ENCODE measurements at regions not wholly inside any gene's neighbourhood (a gene's known extent, or its start where the extent isn't known, plus 50 kb on each side); places are given as distances from the start of the nearest gene placed in this dataset.

DNA sequence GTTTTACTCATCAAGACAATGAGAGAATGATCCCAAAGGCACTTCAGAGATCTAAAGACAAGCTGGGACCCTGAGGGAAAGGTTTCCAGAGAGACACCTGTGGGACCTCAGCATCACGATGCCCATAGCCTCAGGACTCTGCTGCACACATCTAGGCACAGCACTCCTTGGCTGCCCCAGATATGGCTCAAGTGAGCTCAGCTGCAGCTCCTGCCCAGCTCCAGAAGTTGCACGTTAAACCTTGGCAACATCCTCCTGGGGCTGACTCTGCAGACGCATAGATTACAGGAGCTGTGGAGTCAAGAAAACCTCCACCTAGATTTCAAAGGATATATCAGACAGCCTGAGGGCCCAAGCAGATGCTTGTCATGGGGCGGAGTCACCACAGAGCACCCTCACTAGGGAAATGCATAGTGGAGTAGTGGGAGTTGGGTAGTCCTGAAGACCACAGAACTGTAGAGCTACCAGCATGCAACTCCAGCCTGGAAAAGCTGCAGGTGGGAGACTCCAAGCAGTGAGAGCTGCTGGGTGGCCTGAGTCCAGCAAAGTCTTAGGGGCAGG lies 582.0 kb downstream of the CDH11 start:
- no TSS peak for BruUV-seq (replicated peaks)
- ChIA-PET CTCF (no interaction called here), POLR2A (no interaction called here)
- Histone ChIP-seq H3K27ac (ENCODE audit: low read length) (no peak overlapping the region), H3K36me3 (ENCODE audit: control insufficient read depth, insufficient read depth, low read length) (no peaks in the 10 kb centered on the region), H3K9me3 (ENCODE audit: control insufficient read depth, insufficient read depth, low read depth, low read length) (no peaks in the 10 kb centered on the region), H3K27me3 (ENCODE audit: control insufficient read depth, insufficient read depth, low read length) (no peaks in the 10 kb centered on the region), H3K4me3 (ENCODE audit: low read depth in 2 of 2, low read length in 2 of 2) (no peak overlapping the region), H3K4me1 (ENCODE audit: control insufficient read depth, insufficient read depth, low read length) (no peaks in the 10 kb centered on the region)
- no peak for DNase-seq (ENCODE audit: low read depth, low spot score)
- in situ Hi-C loops (cut with HindIII; ENCODE audit: low pct_unique_long_range_greater_than_20kb, low sequenced_read_pairs) (no loop called here), intact Hi-C loops (cut with micrococcal nuclease; ENCODE audit: unreplicated experiment) (no loop called here)
- TF ChIP-seq, protein P1, sequence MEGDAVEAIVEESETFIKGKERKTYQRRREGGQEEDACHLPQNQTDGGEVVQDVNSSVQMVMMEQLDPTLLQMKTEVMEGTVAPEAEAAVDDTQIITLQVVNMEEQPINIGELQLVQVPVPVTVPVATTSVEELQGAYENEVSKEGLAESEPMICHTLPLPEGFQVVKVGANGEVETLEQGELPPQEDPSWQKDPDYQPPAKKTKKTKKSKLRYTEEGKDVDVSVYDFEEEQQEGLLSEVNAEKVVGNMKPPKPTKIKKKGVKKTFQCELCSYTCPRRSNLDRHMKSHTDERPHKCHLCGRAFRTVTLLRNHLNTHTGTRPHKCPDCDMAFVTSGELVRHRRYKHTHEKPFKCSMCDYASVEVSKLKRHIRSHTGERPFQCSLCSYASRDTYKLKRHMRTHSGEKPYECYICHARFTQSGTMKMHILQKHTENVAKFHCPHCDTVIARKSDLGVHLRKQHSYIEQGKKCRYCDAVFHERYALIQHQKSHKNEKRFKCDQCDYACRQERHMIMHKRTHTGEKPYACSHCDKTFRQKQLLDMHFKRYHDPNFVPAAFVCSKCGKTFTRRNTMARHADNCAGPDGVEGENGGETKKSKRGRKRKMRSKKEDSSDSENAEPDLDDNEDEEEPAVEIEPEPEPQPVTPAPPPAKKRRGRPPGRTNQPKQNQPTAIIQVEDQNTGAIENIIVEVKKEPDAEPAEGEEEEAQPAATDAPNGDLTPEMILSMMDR (IDR thresholded peaks at IDR 0.05) = no peak
- TF ChIP-seq TCF7L2 (IDR thresholded peaks at IDR 0.05; ENCODE audit: low read depth, low read length) (no peak), SIN3A (IDR thresholded peaks at IDR 0.05; ENCODE audit: borderline replicate concordance, insufficient read depth, low read depth, low read length) (no peak), POLR2AphosphoS5 (IDR thresholded peaks at IDR 0.05; ENCODE audit: low read depth, low read length) (no peak)
- TF ChIP-seq, protein P2, sequence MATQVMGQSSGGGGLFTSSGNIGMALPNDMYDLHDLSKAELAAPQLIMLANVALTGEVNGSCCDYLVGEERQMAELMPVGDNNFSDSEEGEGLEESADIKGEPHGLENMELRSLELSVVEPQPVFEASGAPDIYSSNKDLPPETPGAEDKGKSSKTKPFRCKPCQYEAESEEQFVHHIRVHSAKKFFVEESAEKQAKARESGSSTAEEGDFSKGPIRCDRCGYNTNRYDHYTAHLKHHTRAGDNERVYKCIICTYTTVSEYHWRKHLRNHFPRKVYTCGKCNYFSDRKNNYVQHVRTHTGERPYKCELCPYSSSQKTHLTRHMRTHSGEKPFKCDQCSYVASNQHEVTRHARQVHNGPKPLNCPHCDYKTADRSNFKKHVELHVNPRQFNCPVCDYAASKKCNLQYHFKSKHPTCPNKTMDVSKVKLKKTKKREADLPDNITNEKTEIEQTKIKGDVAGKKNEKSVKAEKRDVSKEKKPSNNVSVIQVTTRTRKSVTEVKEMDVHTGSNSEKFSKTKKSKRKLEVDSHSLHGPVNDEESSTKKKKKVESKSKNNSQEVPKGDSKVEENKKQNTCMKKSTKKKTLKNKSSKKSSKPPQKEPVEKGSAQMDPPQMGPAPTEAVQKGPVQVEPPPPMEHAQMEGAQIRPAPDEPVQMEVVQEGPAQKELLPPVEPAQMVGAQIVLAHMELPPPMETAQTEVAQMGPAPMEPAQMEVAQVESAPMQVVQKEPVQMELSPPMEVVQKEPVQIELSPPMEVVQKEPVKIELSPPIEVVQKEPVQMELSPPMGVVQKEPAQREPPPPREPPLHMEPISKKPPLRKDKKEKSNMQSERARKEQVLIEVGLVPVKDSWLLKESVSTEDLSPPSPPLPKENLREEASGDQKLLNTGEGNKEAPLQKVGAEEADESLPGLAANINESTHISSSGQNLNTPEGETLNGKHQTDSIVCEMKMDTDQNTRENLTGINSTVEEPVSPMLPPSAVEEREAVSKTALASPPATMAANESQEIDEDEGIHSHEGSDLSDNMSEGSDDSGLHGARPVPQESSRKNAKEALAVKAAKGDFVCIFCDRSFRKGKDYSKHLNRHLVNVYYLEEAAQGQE (IDR thresholded peaks at IDR 0.05; ENCODE audit: insufficient read depth in 1 of 2, low read depth in 2 of 2, low read length in 1 of 2) = no peak
- ATAC-seq = no peak

DNA sequence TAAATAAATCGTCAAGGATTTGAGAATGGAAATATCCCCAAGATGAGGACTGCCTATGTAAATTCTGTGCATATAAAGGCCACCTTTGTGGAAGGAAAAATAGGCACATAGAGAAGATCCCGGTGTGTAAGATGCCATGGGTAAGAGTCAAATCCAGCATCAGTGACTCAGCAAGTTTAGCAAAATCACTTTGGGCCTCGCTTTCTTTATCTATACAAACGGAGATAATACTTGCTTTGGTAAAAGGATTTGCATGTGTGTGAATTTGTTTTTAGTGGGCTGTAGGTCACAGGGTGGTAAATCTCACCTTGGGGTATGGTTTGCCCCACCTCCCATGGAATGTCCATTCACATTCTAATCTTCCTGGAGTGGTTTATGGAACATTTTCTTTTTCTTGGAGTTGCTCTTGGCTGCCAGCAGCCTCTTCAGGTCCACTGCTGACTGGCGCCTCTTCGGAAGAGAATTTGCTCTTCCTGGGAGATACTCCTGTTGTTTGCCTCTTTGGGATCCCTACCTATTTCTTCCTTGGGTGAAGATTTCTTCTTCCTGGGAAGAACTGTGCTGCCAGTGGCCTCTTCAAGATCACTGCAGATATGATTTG lies 587.6 kb downstream of the CDH11 start:
- intact Hi-C loops (cut with micrococcal nuclease; ENCODE audit: unreplicated experiment) (no loop called here), in situ Hi-C loops (cut with HindIII; ENCODE audit: low pct_unique_long_range_greater_than_20kb, low sequenced_read_pairs) (no loop called here)
- no peaks in the 10 kb centered on the region for H3K27me3 ChIP-seq (ENCODE audit: control insufficient read depth, insufficient read depth, low read length)
- DNase-seq (ENCODE audit: low read depth, low spot score) = no peak
- TF ChIP-seq SIN3A (IDR thresholded peaks at IDR 0.05; ENCODE audit: borderline replicate concordance, insufficient read depth, low read depth, low read length) (no peak), TCF7L2 (IDR thresholded peaks at IDR 0.05; ENCODE audit: low read depth, low read length) (no peak), POLR2AphosphoS5 (IDR thresholded peaks at IDR 0.05; ENCODE audit: low read depth, low read length) (no peak)
- TF ChIP-seq, protein P2 (IDR thresholded peaks at IDR 0.05; ENCODE audit: insufficient read depth in 1 of 2, low read depth in 2 of 2, low read length in 1 of 2) = no peak
- TF ChIP-seq, protein P1 (IDR thresholded peaks at IDR 0.05) = no peak
- no TSS peak for BruUV-seq (replicated peaks)
- H3K4me3 ChIP-seq (ENCODE audit: low read depth in 2 of 2, low read length in 2 of 2) = no peak overlapping the region
- H3K27ac ChIP-seq (ENCODE audit: low read length) = no peak overlapping the region
- POLR2A ChIA-PET = no interaction called here
- H3K4me1 ChIP-seq (ENCODE audit: control insufficient read depth, insufficient read depth, low read length) = no peaks in the 10 kb centered on the region
- no peaks in the 10 kb centered on the region for H3K36me3 ChIP-seq (ENCODE audit: control insufficient read depth, insufficient read depth, low read length)
- ATAC-seq = no peak
- CTCF ChIA-PET = no interaction called here
- no peaks in the 10 kb centered on the region for H3K9me3 ChIP-seq (ENCODE audit: control insufficient read depth, insufficient read depth, low read depth, low read length)
